H9 (cell line): ENCODE measurements at regions not wholly inside any gene's neighbourhood (a gene's known extent, or its start where the extent isn't known, plus 50 kb on each side); places are given as distances from the start of the nearest gene placed in this dataset.

Experiments used
- DNase-seq: peaks from one replicate; pipeline ENCODE4 v3.0.0-alpha.2; 2017
- H2AFZ ChIP-seq: one replicate; pipeline ENCODE4 v1.6.1; 2013; ENCODE audit warnings: mild to moderate bottlenecking, low read length, control low read depth, moderate library complexity
- H2AK5ac ChIP-seq: 2 replicates; pipeline ENCODE4 v1.6.1; 2013; ENCODE audit warnings: low read length, control low read depth, mixed read lengths; ENCODE audit not compliant: insufficient read length
- H2BK120ac ChIP-seq: one replicate; pipeline ENCODE4 v1.6.1; 2013; ENCODE audit warnings: low read depth, mild to moderate bottlenecking, low read length, control low read depth, inconsistent platforms; ENCODE audit not compliant: poor library complexity, severe bottlenecking
- H2BK12ac ChIP-seq: 2 replicates; pipeline ENCODE4 v1.6.1; 2013; ENCODE audit warnings: low read length, control low read depth, mixed read lengths, low read depth; ENCODE audit not compliant: insufficient read length
- H2BK15ac ChIP-seq: 2 replicates; pipeline ENCODE4 v1.6.1; 2013; ENCODE audit warnings: low read depth, low read length, control low read depth
- H2BK20ac ChIP-seq: one replicate; pipeline ENCODE4 v1.6.1; 2013; ENCODE audit warnings: low read depth, mild to moderate bottlenecking, low read length, control low read depth, inconsistent platforms; ENCODE audit not compliant: poor library complexity, severe bottlenecking
- H2BK5ac ChIP-seq: 2 replicates; pipeline ENCODE4 v1.6.1; 2013; ENCODE audit warnings: low read length, control low read depth, mixed read lengths; ENCODE audit not compliant: insufficient read length
- H3K14ac ChIP-seq: 2 replicates; pipeline ENCODE4 v1.6.1; 2013; ENCODE audit warnings: low read length, control low read depth; ENCODE audit not compliant: insufficient read depth
- H3K18ac ChIP-seq: 2 replicates; pipeline ENCODE4 v1.6.1; 2013; ENCODE audit warnings: low read depth, mild to moderate bottlenecking, mixed read lengths, low read length, control low read depth; ENCODE audit not compliant: insufficient read length
- H3K23ac ChIP-seq: 2 replicates; pipeline ENCODE4 v1.6.1; 2013; ENCODE audit warnings: low read length, control low read depth, mixed read lengths, low read depth; ENCODE audit not compliant: insufficient read length
- H3K23me2 ChIP-seq: 2 replicates; pipeline ENCODE4 v1.6.1; 2013; ENCODE audit warnings: low read depth, mild to moderate bottlenecking, mixed read lengths, low read length, control low read depth; ENCODE audit not compliant: insufficient read length, poor library complexity, severe bottlenecking
- H3K27ac ChIP-seq: 2 replicates; pipeline ENCODE4 v1.5.1; 2013; ENCODE audit warnings: low read length, control low read depth, mixed read lengths, low read depth; ENCODE audit not compliant: insufficient read length
- H3K27me3 ChIP-seq: 2 replicates; pipeline ENCODE4 v1.6.1; 2013; ENCODE audit warnings: low read length, control low read depth, inconsistent platforms; ENCODE audit not compliant: insufficient read depth
- H3K4ac ChIP-seq: 2 replicates; pipeline ENCODE4 v1.6.1; 2013; ENCODE audit warnings: low read depth, mild to moderate bottlenecking, control low read depth, inconsistent platforms, low read length, moderate library complexity
- H3K4me1 ChIP-seq: 2 replicates; pipeline ENCODE4 v1.6.1; 2013; ENCODE audit warnings: low read length, control low read depth, inconsistent platforms; ENCODE audit not compliant: insufficient read depth
- H3K4me2 ChIP-seq: 2 replicates; pipeline ENCODE4 v1.6.1; 2013; ENCODE audit warnings: low read length, control low read depth, mixed read lengths; ENCODE audit not compliant: insufficient read length, insufficient read depth
- H3K56ac ChIP-seq: 2 replicates; pipeline ENCODE4 v1.6.1; 2013; ENCODE audit warnings: low read depth, mild to moderate bottlenecking, mixed read lengths, low read length, control low read depth; ENCODE audit not compliant: insufficient read length
- H3K79me1 ChIP-seq: 2 replicates; pipeline ENCODE4 v1.6.1; 2013; ENCODE audit warnings: low read depth, mild to moderate bottlenecking, moderate library complexity, low read length, control low read depth, inconsistent platforms; ENCODE audit not compliant: insufficient read depth, poor library complexity, severe bottlenecking
- H3K79me2 ChIP-seq: 2 replicates; pipeline ENCODE4 v1.6.1; 2013; ENCODE audit warnings: low read length, control low read depth, inconsistent platforms; ENCODE audit not compliant: insufficient read depth
- H3K9ac ChIP-seq: 2 replicates; pipeline ENCODE4 v1.6.1; 2013; ENCODE audit warnings: low read length, control low read depth, mixed read lengths; ENCODE audit not compliant: insufficient read length; ENCODE audit errors: extremely low read depth
- H3K9me3 ChIP-seq: one replicate; pipeline ENCODE4 v1.6.1; 2013; ENCODE audit warnings: low read depth, low read length, inconsistent platforms; ENCODE audit not compliant: control insufficient read depth
- H3T11ph ChIP-seq: one replicate; pipeline ENCODE4 v1.6.1; 2013; ENCODE audit warnings: mild to moderate bottlenecking, low read length, control low read depth, inconsistent platforms
- H4K20me1 ChIP-seq: one replicate; pipeline ENCODE4 v1.6.1; 2013; ENCODE audit not compliant: control insufficient read depth, insufficient read length, insufficient read depth
- H4K5ac ChIP-seq: 2 replicates; pipeline ENCODE4 v1.6.1; 2013; ENCODE audit warnings: low read depth, mild to moderate bottlenecking, mixed read lengths, low read length, control low read depth; ENCODE audit not compliant: insufficient read length
- H4K8ac ChIP-seq: replicated peaks from 2 replicates; pipeline ENCODE4 v1.6.1; 2013; ENCODE audit warnings: low read length, control low read depth, mixed read lengths, low read depth; ENCODE audit not compliant: insufficient read length
- H4K91ac ChIP-seq: 2 replicates; pipeline ENCODE4 v1.6.1; 2013; ENCODE audit warnings: low read depth, mild to moderate bottlenecking, moderate library complexity, mixed read lengths, low read length, control low read depth; ENCODE audit not compliant: insufficient read length
- H3K27ac Mint-ChIP-seq, 3 experiments: 2 replicates in 2 of 3; 3 replicates in 1 of 3; pipeline ENCODE4 v1.8.0; 2020 to 2021; ENCODE audit warnings: mixed read lengths in 3 of 3, mild to moderate bottlenecking in 1 of 3, moderate library complexity in 1 of 3
- H3K27me3 Mint-ChIP-seq: 2 replicates; pipeline ENCODE4 v1.8.0; 2021; ENCODE audit warnings: low read depth, mild to moderate bottlenecking, moderate library complexity, mixed read lengths
- H3K36me3 Mint-ChIP-seq, 3 experiments: 2 replicates in 2 of 3; 3 replicates in 1 of 3; pipeline ENCODE4 v1.8.0; 2020 to 2021; ENCODE audit warnings: low read depth in 3 of 3, mixed read lengths in 3 of 3; ENCODE audit not compliant: insufficient read depth in 1 of 3
- H3K4me1 Mint-ChIP-seq, 2 experiments: 2 replicates each; pipeline ENCODE4 v1.8.0; 2020; ENCODE audit warnings: mixed read lengths in 2 of 2
- H3K4me3 Mint-ChIP-seq, 2 experiments: 2 replicates in 1 of 2; 3 replicates in 1 of 2; pipeline ENCODE4 v1.8.0; 2020 to 2021; ENCODE audit warnings: mild to moderate bottlenecking in 2 of 2, mixed read lengths in 2 of 2, moderate library complexity in 1 of 2
- H3K9me3 Mint-ChIP-seq, 2 experiments: 2 replicates in 1 of 2; 3 replicates in 1 of 2; pipeline ENCODE4 v1.8.0; 2020; ENCODE audit warnings: mild to moderate bottlenecking in 2 of 2, mixed read lengths in 2 of 2, moderate library complexity in 1 of 2
- WGBS: extraction: QIAGEN DNeasy Blood & Tissue Kit; methylation state at CpG from one replicate; pipeline ENCODE4 v1.1.7; 2013; ENCODE audit warnings: missing lambda C conversion rate, low lambda C conversion rate, mixed read lengths; ENCODE audit not compliant: insufficient read length; ENCODE audit errors: extremely low coverage; 5-methylcytosine and 5-hydroxymethylcytosine counted together
- TF ChIP-seq, protein P1 (sequence below): fragments of 200-600 bp; sonication (generic); conservative IDR thresholded peaks from 3 replicates; pipeline ENCODE4 v1.8.0; 2021; ENCODE audit warnings: antibody characterized with exemption, mild to moderate bottlenecking

DNA sequence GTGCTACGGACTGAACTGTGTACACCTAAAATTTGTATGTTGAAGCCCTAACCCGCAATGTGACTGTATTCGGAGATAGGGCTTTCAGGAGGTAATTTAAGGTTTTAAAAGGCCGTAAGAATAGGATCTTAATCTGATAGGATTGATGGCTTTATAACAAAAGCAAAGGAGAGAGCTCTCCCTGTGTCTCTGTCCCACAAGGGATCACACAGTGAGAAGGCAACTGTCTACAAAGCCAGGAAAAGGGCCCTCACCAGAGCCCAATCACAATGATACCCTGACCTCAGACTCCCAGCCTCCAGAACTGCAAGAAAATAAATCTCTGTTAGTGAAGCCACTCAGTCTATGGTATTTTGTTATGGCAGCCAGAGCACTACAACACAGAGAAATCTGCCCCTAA is 208.7 kb upstream of the ZC3H12C start:
- TF ChIP-seq, protein P1, sequence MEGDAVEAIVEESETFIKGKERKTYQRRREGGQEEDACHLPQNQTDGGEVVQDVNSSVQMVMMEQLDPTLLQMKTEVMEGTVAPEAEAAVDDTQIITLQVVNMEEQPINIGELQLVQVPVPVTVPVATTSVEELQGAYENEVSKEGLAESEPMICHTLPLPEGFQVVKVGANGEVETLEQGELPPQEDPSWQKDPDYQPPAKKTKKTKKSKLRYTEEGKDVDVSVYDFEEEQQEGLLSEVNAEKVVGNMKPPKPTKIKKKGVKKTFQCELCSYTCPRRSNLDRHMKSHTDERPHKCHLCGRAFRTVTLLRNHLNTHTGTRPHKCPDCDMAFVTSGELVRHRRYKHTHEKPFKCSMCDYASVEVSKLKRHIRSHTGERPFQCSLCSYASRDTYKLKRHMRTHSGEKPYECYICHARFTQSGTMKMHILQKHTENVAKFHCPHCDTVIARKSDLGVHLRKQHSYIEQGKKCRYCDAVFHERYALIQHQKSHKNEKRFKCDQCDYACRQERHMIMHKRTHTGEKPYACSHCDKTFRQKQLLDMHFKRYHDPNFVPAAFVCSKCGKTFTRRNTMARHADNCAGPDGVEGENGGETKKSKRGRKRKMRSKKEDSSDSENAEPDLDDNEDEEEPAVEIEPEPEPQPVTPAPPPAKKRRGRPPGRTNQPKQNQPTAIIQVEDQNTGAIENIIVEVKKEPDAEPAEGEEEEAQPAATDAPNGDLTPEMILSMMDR: no peak
- H3K14ac ChIP-seq: no peak overlapping the region
- Mint-ChIP-seq H3K36me3 (no peaks in the 10 kb centered on the region), H3K4me3 (no peak overlapping the region), H3K27me3 (no peaks in the 10 kb centered on the region), H3K4me1 (no peaks in the 10 kb centered on the region), H3K9me3 (peaks cover 0 to 2% of the 10 kb centered on the region in 2 experiments; a peak in 1 of 5 replicates), H3K27ac (no peak overlapping the region)
- H3K23ac ChIP-seq: no peak overlapping the region
- H3K9ac ChIP-seq: no peak overlapping the region
- H3K23me2 ChIP-seq: no peaks in the 10 kb centered on the region
- no peak overlapping the region for H4K5ac ChIP-seq
- H3K4me2 ChIP-seq: no peak overlapping the region
- no peak overlapping the region for H2AFZ ChIP-seq
- no peak overlapping the region for H3T11ph ChIP-seq
- no peaks in the 10 kb centered on the region for H3K79me2 ChIP-seq
- no CpG with 5 or more reads among the region's 4 CpGs for WGBS
- H3K56ac ChIP-seq: no peak overlapping the region
- H2BK20ac ChIP-seq: no peak overlapping the region
- no peaks in the 10 kb centered on the region for H3K27me3 ChIP-seq
- no peak overlapping the region for H4K8ac ChIP-seq
- no peak overlapping the region for H2AK5ac ChIP-seq
- no peak overlapping the region for H2BK15ac ChIP-seq
- no peak overlapping the region for H3K27ac ChIP-seq
- H3K4me1 ChIP-seq: no peaks in the 10 kb centered on the region
- no peak for DNase-seq
- H4K20me1 ChIP-seq: no peaks in the 10 kb centered on the region
- no peak overlapping the region for H3K4ac ChIP-seq
- no peak overlapping the region for H2BK12ac ChIP-seq
- no peak overlapping the region for H4K91ac ChIP-seq
- H3K79me1 ChIP-seq: no peaks in the 10 kb centered on the region
- no peak overlapping the region for H2BK120ac ChIP-seq
- no peak overlapping the region for H2BK5ac ChIP-seq
- H3K18ac ChIP-seq: no peak overlapping the region
- no peaks in the 10 kb centered on the region for H3K9me3 ChIP-seq
